ENCODE measurements at regions not wholly inside any gene's neighbourhood (a gene's known extent, or its start where the extent isn't known, plus 50 kb on each side); places are given as distances from the start of the nearest gene placed in this dataset.

GRCh38 chr11:26093206-26093605 is 238.7 kb upstream of the ANO3 start:
- Histone ChIP-seq H3K27ac (no peak overlapping the region), H3K4me1 (ENCODE audit: control insufficient read depth in 1 of 2, low read depth in 2 of 2) (no peaks in the 10 kb centered on the region), H3K4me3 (no peak overlapping the region), H3K36me3 (no peaks in the 10 kb centered on the region), H3K27me3 (replicated peaks; ENCODE audit: insufficient read depth) (no peaks in the 10 kb centered on the region), H3K9me3 (no peaks in the 10 kb centered on the region)
- DNase-seq (ENCODE audit: low spot score) (no peak), ATAC-seq (ENCODE audit: insufficient number of reproducible peaks, low FRiP score, low read depth) (no peak)
- TF ChIP-seq CTCF (IDR thresholded peaks at IDR 0.05) = no peak

GRCh38 chr11:26095340-26095739 is 236.6 kb upstream of the ANO3 start:
- Histone ChIP-seq H3K4me1 (ENCODE audit: control insufficient read depth in 1 of 2, low read depth in 2 of 2) (no peaks in the 10 kb centered on the region), H3K9me3 (no peaks in the 10 kb centered on the region), H3K27ac (no peak overlapping the region), H3K27me3 (replicated peaks; ENCODE audit: insufficient read depth) (no peaks in the 10 kb centered on the region), H3K36me3 (no peaks in the 10 kb centered on the region), H3K4me3 (no peak overlapping the region)
- DNase-seq (ENCODE audit: low spot score) = no peak
- no peak for ATAC-seq (ENCODE audit: insufficient number of reproducible peaks, low FRiP score, low read depth)
- TF ChIP-seq CTCF (IDR thresholded peaks at IDR 0.05) = no peak

- Histone ChIP-seq H3K27ac (no peak overlapping the region), H3K4me3 (no peak overlapping the region), H3K9me3 (no peaks in the 10 kb centered on the region), H3K4me1 (ENCODE audit: control insufficient read depth in 1 of 2, low read depth in 2 of 2) (no peaks in the 10 kb centered on the region), H3K36me3 (no peaks in the 10 kb centered on the region), H3K27me3 (replicated peaks; ENCODE audit: insufficient read depth) (no peaks in the 10 kb centered on the region)
- no peak for TF ChIP-seq CTCF (IDR thresholded peaks at IDR 0.05)
- no peak for ATAC-seq (ENCODE audit: insufficient number of reproducible peaks, low FRiP score, low read depth)
- no peak for DNase-seq (ENCODE audit: low spot score)
Measured at GRCh38 chr11:26096451-26096850, 235.5 kb upstream of the ANO3 start.

- DNase-seq (ENCODE audit: low spot score) (no peak), ATAC-seq (ENCODE audit: insufficient number of reproducible peaks, low FRiP score, low read depth) (no peak)
- Histone ChIP-seq H3K9me3 (no peaks in the 10 kb centered on the region), H3K4me1 (ENCODE audit: control insufficient read depth in 1 of 2, low read depth in 2 of 2) (no peaks in the 10 kb centered on the region), H3K27me3 (replicated peaks; ENCODE audit: insufficient read depth) (no peaks in the 10 kb centered on the region), H3K27ac (no peak overlapping the region), H3K36me3 (no peaks in the 10 kb centered on the region), H3K4me3 (no peak overlapping the region)
- no peak for TF ChIP-seq CTCF (IDR thresholded peaks at IDR 0.05)
Measured at GRCh38 chr11:26102325-26102724, 229.6 kb upstream of the ANO3 start.

GRCh38 chr11:26105762-26106423 is 226.0 kb upstream of the ANO3 start:
- Histone ChIP-seq H3K4me3 (no peak overlapping the region), H3K36me3 (no peaks in the 10 kb centered on the region), H3K27me3 (replicated peaks; ENCODE audit: insufficient read depth) (no peaks in the 10 kb centered on the region), H3K9me3 (no peaks in the 10 kb centered on the region), H3K27ac (no peak overlapping the region), H3K4me1 (ENCODE audit: control insufficient read depth in 1 of 2, low read depth in 2 of 2) (no peaks in the 10 kb centered on the region)
- TF ChIP-seq CTCF (IDR thresholded peaks at IDR 0.05) = no peak
- ATAC-seq (ENCODE audit: insufficient number of reproducible peaks, low FRiP score, low read depth) (no peak), DNase-seq (ENCODE audit: low spot score) (no peak)

Data from thoracic aorta (tissue), 2 donors.